ENCODE measurements at regions not wholly inside any gene's neighbourhood (a gene's known extent, or its start where the extent isn't known, plus 50 kb on each side); places are given as distances from the start of the nearest gene placed in this dataset.

- TF ChIP-seq CREM (IDR thresholded peaks at IDR 0.05; ENCODE audit: low read depth), result 0 out of 2 replicates have a peak, but pooled peaks have one; percentile 31
- no peak for TF ChIP-seq RBM34 (IDR thresholded peaks at IDR 0.05; ENCODE audit: borderline replicate concordance, insufficient read depth, low read length)
- TF ChIP-seq, protein P1, sequence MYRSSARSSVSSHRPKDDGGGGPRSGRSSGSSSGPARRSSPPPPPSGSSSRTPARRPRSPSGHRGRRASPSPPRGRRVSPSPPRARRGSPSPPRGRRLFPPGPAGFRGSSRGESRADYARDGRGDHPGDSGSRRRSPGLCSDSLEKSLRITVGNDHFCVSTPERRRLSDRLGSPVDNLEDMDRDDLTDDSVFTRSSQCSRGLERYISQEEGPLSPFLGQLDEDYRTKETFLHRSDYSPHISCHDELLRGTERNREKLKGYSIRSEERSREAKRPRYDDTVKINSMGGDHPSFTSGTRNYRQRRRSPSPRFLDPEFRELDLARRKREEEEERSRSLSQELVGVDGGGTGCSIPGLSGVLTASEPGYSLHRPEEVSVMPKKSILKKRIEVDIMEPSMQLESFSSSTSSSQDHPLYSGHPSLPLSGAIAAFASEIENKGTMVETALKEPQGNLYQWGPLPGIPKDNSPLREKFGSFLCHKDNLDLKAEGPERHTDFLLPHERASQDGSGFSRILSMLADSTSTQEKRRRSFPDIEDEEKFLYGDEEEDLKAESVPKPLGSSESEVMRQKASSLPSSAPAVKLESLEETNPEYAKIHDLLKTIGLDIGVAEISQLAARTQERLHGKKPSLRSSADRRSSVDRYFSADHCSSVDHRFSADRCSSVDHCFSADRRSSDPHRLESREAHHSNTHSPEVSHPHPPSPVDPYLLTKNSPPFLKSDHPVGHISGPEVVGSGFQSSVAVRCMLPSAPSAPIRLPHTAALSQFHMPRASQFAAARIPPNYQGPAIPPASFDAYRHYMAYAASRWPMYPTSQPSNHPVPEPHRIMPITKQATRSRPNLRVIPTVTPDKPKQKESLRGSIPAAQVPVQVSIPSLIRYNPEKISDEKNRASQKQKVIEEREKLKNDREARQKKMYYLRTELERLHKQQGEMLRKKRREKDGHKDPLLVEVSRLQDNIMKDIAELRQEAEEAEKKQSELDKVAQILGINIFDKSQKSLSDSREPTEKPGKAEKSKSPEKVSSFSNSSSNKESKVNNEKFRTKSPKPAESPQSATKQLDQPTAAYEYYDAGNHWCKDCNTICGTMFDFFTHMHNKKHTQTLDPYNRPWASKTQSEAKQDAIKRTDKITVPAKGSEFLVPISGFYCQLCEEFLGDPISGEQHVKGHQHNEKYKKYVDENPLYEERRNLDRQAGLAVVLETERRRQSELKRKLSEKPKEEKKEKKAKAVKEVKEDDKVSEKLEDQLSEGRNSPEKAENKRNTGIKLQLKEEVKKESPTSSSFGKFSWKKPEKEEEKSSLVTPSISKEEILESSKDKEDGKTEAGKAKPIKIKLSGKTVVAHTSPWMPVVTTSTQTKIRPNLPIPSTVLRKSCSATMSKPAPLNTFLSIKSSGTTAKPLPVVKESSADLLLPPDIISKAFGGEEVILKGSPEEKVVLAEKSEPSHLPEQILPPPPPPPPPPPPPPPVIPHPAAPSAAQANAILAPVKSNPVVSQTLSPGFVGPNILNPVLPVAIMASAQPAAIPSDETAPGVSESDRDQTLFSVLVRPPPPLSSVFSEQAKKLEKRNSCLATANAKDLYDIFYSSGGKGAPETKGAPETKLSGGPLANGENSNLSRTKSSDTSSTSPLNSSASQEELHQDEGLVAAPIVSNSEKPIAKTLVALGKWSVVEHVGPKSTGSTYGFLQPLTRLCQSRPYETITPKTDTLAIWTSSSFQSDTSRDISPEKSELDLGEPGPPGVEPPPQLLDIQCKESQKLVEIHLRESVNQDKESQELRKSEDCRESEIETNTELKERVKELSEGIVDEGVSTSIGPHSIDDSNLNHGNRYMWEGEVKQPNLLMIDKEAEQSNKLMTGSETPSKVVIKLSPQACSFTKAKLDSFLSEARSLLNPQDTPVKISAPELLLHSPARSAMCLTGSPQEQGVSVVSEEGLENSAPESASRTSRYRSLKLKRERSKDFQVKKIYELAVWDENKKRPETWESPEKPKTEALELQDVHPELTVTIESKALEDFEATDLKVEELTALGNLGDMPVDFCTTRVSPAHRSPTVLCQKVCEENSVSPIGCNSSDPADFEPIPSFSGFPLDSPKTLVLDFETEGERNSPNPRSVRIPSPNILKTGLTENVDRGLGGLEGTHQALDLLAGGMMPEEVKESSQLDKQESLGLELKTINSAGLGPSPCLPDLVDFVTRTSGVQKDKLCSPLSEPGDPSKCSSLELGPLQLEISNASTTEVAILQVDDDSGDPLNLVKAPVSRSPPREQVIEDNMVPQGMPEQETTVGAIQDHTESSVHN (IDR thresholded peaks at IDR 0.05; ENCODE audit: borderline replicate concordance in 1 of 2, low read depth in 1 of 2), result 0 out of 4 replicates have a peak, but pooled peaks of 1 of the 2 experiments have one; percentile 27
- 0 out of 2 replicates have a peak, but pooled peaks have one; percentile 66 for TF ChIP-seq HDAC2 (IDR thresholded peaks at IDR 0.05)
- TF ChIP-seq, protein P2, sequence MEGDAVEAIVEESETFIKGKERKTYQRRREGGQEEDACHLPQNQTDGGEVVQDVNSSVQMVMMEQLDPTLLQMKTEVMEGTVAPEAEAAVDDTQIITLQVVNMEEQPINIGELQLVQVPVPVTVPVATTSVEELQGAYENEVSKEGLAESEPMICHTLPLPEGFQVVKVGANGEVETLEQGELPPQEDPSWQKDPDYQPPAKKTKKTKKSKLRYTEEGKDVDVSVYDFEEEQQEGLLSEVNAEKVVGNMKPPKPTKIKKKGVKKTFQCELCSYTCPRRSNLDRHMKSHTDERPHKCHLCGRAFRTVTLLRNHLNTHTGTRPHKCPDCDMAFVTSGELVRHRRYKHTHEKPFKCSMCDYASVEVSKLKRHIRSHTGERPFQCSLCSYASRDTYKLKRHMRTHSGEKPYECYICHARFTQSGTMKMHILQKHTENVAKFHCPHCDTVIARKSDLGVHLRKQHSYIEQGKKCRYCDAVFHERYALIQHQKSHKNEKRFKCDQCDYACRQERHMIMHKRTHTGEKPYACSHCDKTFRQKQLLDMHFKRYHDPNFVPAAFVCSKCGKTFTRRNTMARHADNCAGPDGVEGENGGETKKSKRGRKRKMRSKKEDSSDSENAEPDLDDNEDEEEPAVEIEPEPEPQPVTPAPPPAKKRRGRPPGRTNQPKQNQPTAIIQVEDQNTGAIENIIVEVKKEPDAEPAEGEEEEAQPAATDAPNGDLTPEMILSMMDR (IDR thresholded peaks at IDR 0.05 in 2 of 3, conservative IDR thresholded peaks at IDR 0.05 in 1 of 3; ENCODE audit: insufficient read depth in 2 of 3, low read depth in 1 of 3, low read length in 3 of 3), result peak; percentile 93 to 99 (median 94)
- peak; percentile 85 for TF ChIP-seq XRCC5 (IDR thresholded peaks at IDR 0.05; ENCODE audit: low read depth, low read length)
- TF ChIP-seq MYNN (IDR thresholded peaks at IDR 0.05), result 0 out of 2 replicates have a peak, but pooled peaks have one; percentile 24
- no peak for TF ChIP-seq MYNN (CRISPR knock-in tag; IDR thresholded peaks at IDR 0.05)
- peak; percentile 30 to 50; a peak in 3 of 4 replicates for TF ChIP-seq RAD21 (CRISPR knock-in tag; conservative IDR thresholded peaks at IDR 0.05 in 1 of 2, IDR thresholded peaks at IDR 0.05 in 1 of 2)
- TF ChIP-seq, protein P3, sequence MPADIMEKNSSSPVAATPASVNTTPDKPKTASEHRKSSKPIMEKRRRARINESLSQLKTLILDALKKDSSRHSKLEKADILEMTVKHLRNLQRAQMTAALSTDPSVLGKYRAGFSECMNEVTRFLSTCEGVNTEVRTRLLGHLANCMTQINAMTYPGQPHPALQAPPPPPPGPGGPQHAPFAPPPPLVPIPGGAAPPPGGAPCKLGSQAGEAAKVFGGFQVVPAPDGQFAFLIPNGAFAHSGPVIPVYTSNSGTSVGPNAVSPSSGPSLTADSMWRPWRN (IDR thresholded peaks at IDR 0.05; ENCODE audit: low read depth), result no peak
- no peak for TF ChIP-seq ATF1 (CRISPR knock-in tag; IDR thresholded peaks at IDR 0.05)
- peak; percentile 50 for TF ChIP-seq ATF1 (tag; IDR thresholded peaks at IDR 0.05)
- TF ChIP-seq SMARCC2 (IDR thresholded peaks at IDR 0.05; ENCODE audit: low read depth), result 0 out of 2 replicates have a peak, but pooled peaks have one; percentile 57
- no peak for TF ChIP-seq L3MBTL2 (IDR thresholded peaks at IDR 0.05)
- TF ChIP-seq SMARCA5 (IDR thresholded peaks at IDR 0.05), result peak; percentile 73; the same call in 1 of the 2 replicates
- no peak for TF ChIP-seq NCOA1 (IDR thresholded peaks at IDR 0.05; ENCODE audit: low read depth)
- TF ChIP-seq NR1H2 (CRISPR knock-in tag; IDR thresholded peaks at IDR 0.05), result 0 out of 2 replicates have a peak, but pooled peaks have one; percentile 55
- 0 out of 2 replicates have a peak, but pooled peaks have one; percentile 27 for TF ChIP-seq ARID1B (IDR thresholded peaks at IDR 0.05)
- TF ChIP-seq KLF16 (IDR thresholded peaks at IDR 0.05), result peak; percentile 31; the same call in 1 of the 2 replicates
These were observed 138.0 kb downstream of the ASCL4 start (continued) for GRCh38 chr12:107912421-107913004.

Measured in K562 (cell line).